ENCODE measurements at regions not wholly inside any gene's neighbourhood (a gene's known extent, or its start where the extent isn't known, plus 50 kb on each side); places are given as distances from the start of the nearest gene placed in this dataset.

DNA sequence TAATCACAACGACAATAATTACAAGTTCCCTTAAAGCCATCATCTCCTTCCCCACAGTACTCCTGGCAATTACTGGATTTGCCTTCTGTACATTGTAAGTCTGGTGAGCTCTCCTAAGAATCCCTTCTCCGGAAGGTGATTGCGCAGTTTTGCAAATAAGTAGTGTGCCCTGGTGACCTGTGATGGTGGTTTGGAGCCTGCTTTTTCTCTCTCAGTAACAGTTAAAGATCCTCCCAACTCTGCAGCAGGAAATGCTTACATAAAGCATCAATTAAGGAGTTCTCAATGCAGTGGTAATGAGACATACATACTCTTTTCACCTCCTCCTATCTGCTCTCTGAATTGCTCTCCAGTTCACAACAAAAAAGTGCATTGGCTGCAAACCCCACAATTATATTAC lies 159.7 kb downstream of the SH2D1A start:
- Histone ChIP-seq H3K27ac (ENCODE audit: extremely low read depth, low read depth, low read length) (no peak overlapping the region), H2AFZ (ENCODE audit: low read depth, low read length) (no peak overlapping the region), H3K9ac (ENCODE audit: insufficient read depth in 1 of 2, low read depth in 2 of 2, low read length in 2 of 2) (no peak overlapping the region), H3K79me2 (ENCODE audit: control insufficient read depth, insufficient read depth, low read length) (no peaks in the 10 kb centered on the region), H3K4me1 (replicated peaks in 1 of 2; ENCODE audit: control insufficient read depth in 2 of 2, insufficient read depth in 2 of 2, low read length in 2 of 2) (no peaks in the 10 kb centered on the region), H3K4me3 (no peak overlapping the region), H3K36me3 (ENCODE audit: control insufficient read depth, insufficient read depth, low read length) (no peaks in the 10 kb centered on the region), H3K27me3 (ENCODE audit: control insufficient read depth in 2 of 2, insufficient read depth in 2 of 2, low read length in 2 of 2) (no peaks in the 10 kb centered on the region), H3K9me3 (replicated peaks; ENCODE audit: control insufficient read depth, insufficient read depth, low read depth, low read length) (no peaks in the 10 kb centered on the region), H3K4me2 (ENCODE audit: insufficient read depth, low read length) (no peak overlapping the region), H4K20me1 (replicated peaks; ENCODE audit: control insufficient read depth, insufficient read depth, low read length) (no peaks in the 10 kb centered on the region), H3K9me1 (ENCODE audit: control insufficient read depth, insufficient read depth, low read length) (no peaks in the 10 kb centered on the region)
- ATAC-seq (no peak), DNase-seq (ENCODE audit: extremely low read depth in 1 of 4, low spot score in 3 of 4) (no peak), FAIRE-seq (no peak)
- TF ChIP-seq MEF2D (tag; conservative IDR thresholded peaks at IDR 0.05; ENCODE audit: low read depth) (no peak), CBFA2T3 (IDR thresholded peaks at IDR 0.05) (no peak), ZNF778 (CRISPR knock-in tag; IDR thresholded peaks at IDR 0.05) (no peak), ZNF121 (CRISPR knock-in tag; conservative IDR thresholded peaks at IDR 0.05) (no peak), SUPT5H (IDR thresholded peaks at IDR 0.05) (no peak), ZNF444 (CRISPR knock-in tag; IDR thresholded peaks at IDR 0.05) (no peak), ILF3 (IDR thresholded peaks at IDR 0.05; ENCODE audit: borderline replicate concordance) (no peak), PCBP1 (IDR thresholded peaks at IDR 0.05; ENCODE audit: low read depth, low read length, poor library complexity, severe bottlenecking) (no peak), CTBP1 (IDR thresholded peaks at IDR 0.05; ENCODE audit: borderline replicate concordance) (no peak)
- TF ChIP-seq, protein P1, sequence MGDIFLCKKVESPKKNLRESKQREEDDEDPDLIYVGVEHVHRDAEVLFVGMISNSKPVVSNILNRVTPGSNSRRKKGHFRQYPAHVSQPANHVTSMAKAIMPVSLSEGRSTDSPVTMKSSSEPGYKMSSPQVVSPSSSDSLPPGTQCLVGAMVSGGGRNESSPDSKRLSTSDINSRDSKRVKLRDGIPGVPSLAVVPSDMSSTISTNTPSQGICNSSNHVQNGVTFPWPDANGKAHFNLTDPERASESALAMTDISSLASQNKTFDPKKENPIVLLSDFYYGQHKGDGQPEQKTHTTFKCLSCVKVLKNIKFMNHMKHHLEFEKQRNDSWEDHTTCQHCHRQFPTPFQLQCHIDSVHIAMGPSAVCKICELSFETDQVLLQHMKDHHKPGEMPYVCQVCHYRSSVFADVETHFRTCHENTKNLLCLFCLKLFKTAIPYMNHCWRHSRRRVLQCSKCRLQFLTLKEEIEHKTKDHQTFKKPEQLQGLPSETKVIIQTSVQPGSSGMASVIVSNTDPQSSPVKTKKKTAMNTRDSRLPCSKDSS (IDR thresholded peaks at IDR 0.05; ENCODE audit: low read depth, partially characterized antibody) = no peak
- TF ChIP-seq, protein P2, sequence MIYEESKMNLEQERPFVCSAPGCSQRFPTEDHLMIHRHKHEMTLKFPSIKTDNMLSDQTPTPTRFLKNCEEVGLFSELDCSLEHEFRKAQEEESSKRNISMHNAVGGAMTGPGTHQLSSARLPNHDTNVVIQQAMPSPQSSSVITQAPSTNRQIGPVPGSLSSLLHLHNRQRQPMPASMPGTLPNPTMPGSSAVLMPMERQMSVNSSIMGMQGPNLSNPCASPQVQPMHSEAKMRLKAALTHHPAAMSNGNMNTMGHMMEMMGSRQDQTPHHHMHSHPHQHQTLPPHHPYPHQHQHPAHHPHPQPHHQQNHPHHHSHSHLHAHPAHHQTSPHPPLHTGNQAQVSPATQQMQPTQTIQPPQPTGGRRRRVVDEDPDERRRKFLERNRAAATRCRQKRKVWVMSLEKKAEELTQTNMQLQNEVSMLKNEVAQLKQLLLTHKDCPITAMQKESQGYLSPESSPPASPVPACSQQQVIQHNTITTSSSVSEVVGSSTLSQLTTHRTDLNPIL (CRISPR knock-in tag; IDR thresholded peaks at IDR 0.05) = no peak
- TF ChIP-seq, protein P3, sequence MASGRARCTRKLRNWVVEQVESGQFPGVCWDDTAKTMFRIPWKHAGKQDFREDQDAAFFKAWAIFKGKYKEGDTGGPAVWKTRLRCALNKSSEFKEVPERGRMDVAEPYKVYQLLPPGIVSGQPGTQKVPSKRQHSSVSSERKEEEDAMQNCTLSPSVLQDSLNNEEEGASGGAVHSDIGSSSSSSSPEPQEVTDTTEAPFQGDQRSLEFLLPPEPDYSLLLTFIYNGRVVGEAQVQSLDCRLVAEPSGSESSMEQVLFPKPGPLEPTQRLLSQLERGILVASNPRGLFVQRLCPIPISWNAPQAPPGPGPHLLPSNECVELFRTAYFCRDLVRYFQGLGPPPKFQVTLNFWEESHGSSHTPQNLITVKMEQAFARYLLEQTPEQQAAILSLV (tag; IDR thresholded peaks at IDR 0.05) = no peak
- TF ChIP-seq, protein P4, sequence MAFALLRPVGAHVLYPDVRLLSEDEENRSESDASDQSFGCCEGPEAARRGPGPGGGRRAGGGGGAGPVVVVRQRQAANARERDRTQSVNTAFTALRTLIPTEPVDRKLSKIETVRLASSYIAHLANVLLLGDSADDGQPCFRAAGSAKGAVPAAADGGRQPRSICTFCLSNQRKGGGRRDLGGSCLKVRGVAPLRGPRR (CRISPR knock-in tag; IDR thresholded peaks at IDR 0.05) = no peak
- WGBS (ENCODE audit: insufficient coverage, low coverage, missing lambda C conversion rate) = 34% methylated on average over 2 of the region's 3 CpGs
- BruUV-seq (replicated peaks) = no TSS peak
- in situ Hi-C loops (cut with MboI) (no loop called here), intact Hi-C loops (cut with micrococcal nuclease) (no loop called here)
- CTCF ChIA-PET (ENCODE audit: low intra/inter-chr PET ratio) = no interaction called here
- POLR2A ChIA-PET = no interaction called here

Data from K562 (cell line).